Small intestine (tissue), 7 donors: ENCODE measurements at regions not wholly inside any gene's neighbourhood (a gene's known extent, or its start where the extent isn't known, plus 50 kb on each side); places are given as distances from the start of the nearest gene placed in this dataset.

Experiments used
- DNase-seq, 2 donors: peaks; one replicate each; pipeline versions ENCODE4 v3.0.0 to v3.0.0-alpha.2; 2013
- FAIRE-seq: peaks from 2 replicates; lab custom pipeline; 2012; peaks lifted over from hg19 to GRCh38; lab: Jason Lieb, UNC
- H3K27ac ChIP-seq, 3 donors: one replicate each; pipeline ENCODE4 v1.5.1; 2013; ENCODE audit warnings: low read length in 2 of 3, mild to moderate bottlenecking in 2 of 3, control low read depth in 1 of 3, inconsistent platforms in 1 of 3, low read depth in 1 of 3, moderate library complexity in 1 of 3
- H3K27me3 ChIP-seq, 3 donors: one replicate each; pipeline ENCODE4 v1.6.1; 2013; ENCODE audit warnings: low read length in 3 of 3, inconsistent platforms in 1 of 3; ENCODE audit not compliant: control insufficient read depth in 3 of 3, insufficient read depth in 3 of 3
- H3K36me3 ChIP-seq, 3 donors: one replicate each; pipeline ENCODE4 v1.6.1; 2013; ENCODE audit warnings: low read length in 3 of 3, inconsistent platforms in 1 of 3, low read depth in 1 of 3, mild to moderate bottlenecking in 1 of 3, moderate library complexity in 1 of 3; ENCODE audit not compliant: control insufficient read depth in 3 of 3, insufficient read depth in 2 of 3
- H3K4me1 ChIP-seq, 3 donors: one replicate each; pipeline ENCODE4 v1.6.1; 2013; ENCODE audit warnings: low read length in 2 of 3, inconsistent platforms in 1 of 3, low read depth in 1 of 3, mild to moderate bottlenecking in 1 of 3, moderate library complexity in 1 of 3; ENCODE audit not compliant: control insufficient read depth in 3 of 3, insufficient read depth in 2 of 3
- H3K4me3 ChIP-seq, 3 donors: one replicate each; pipeline ENCODE4 v1.5.1; 2013; ENCODE audit warnings: low read length in 3 of 3, control low read depth in 1 of 3, inconsistent platforms in 1 of 3, low read depth in 1 of 3, mild to moderate bottlenecking in 1 of 3, moderate library complexity in 1 of 3
- H3K9me3 ChIP-seq, 2 donors: one replicate each; pipeline ENCODE4 v1.6.1; 2013; ENCODE audit warnings: low read depth in 1 of 2, low read length in 1 of 2; ENCODE audit not compliant: control insufficient read depth in 2 of 2, insufficient read depth in 1 of 2
- WGBS, 3 donors: extraction: QIAGEN DNeasy Blood & Tissue Kit; methylation state at CpG; one replicate each; pipeline ENCODE4 v1.1.7; 2013; 5-methylcytosine and 5-hydroxymethylcytosine counted together
- donor health status: healthy with polysubstance abuse.
- donor health status: control.
- donor health status: control.
- donor health status: Bipolar disorder and iron deficiency.
- donor health status: healthy.

- Histone ChIP-seq H3K36me3 (no peaks in the 10 kb centered on the region), H3K9me3 (no peaks in the 10 kb centered on the region), H3K4me3 (no peak overlapping the region), H3K27me3 (no peaks in the 10 kb centered on the region), H3K27ac (no peak overlapping the region), H3K4me1 (no peaks in the 10 kb centered on the region)
- 50 to 70% (median 60%) methylated on average over 2 of the region's 2 CpGs for WGBS, 3 donors
- FAIRE-seq: no peak
- no peak for DNase-seq
Measured at GRCh38 chr15:46703871-46704637, 1013.3 kb upstream of the SEMA6D start.

- DNase-seq: no peak
- no peak overlapping the region for H3K27ac ChIP-seq
- WGBS, 3 donors: 86 to 95% (median 89%) methylated on average over 1 of the region's 1 CpG
- no peaks in the 10 kb centered on the region for H3K27me3 ChIP-seq
- H3K9me3 ChIP-seq: no peaks in the 10 kb centered on the region
- H3K4me3 ChIP-seq: no peak overlapping the region
- no peaks in the 10 kb centered on the region for H3K36me3 ChIP-seq
- no peaks in the 10 kb centered on the region for H3K4me1 ChIP-seq
- no peak for FAIRE-seq
Measured at GRCh38 chr15:46707452-46707851, 1009.9 kb upstream of the SEMA6D start.

- H3K4me1 ChIP-seq: no peaks in the 10 kb centered on the region
- no peak overlapping the region for H3K27ac ChIP-seq
- 61 to 77% (median 62%) methylated on average over 3 of the region's 3 CpGs for WGBS, 3 donors
- no peak overlapping the region for H3K4me3 ChIP-seq
- no peaks in the 10 kb centered on the region for H3K27me3 ChIP-seq
- H3K9me3 ChIP-seq: no peaks in the 10 kb centered on the region
- no peaks in the 10 kb centered on the region for H3K36me3 ChIP-seq
- no peak for FAIRE-seq
- no peak for DNase-seq
Measured at GRCh38 chr15:46708226-46708625, 1009.1 kb upstream of the SEMA6D start.

DNA sequence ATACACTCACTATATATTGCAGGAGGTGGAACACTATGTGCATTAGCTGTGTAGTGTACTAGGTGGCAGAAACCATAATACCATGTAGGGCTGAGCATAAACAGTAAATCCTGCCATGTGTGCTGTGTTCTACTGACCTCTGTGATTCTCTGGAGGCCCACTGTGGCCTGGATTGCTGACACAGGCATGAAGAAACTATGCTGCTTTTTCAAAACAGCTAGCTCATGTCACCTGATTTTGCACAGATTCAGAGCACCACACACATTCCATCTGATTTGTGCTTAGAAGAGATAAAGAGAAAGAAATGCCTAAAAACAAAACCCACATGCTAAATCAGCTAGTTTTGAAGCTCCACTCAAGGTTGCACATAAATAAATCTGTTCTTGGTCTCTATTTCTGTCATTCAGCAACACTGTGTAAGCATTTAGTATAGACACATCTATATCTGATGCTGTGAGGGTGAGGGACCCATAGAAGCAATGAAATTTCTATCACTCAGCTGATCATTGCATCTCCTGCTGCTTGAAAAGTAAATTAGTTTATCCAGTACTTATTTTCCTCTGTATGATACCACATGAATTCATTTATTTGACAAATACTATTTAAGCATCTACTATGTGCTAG is 1007.7 kb upstream of the SEMA6D start:
- no peak overlapping the region for H3K27ac ChIP-seq
- no peaks in the 10 kb centered on the region for H3K4me1 ChIP-seq
- H3K4me3 ChIP-seq: no peak overlapping the region
- DNase-seq: no peak
- H3K9me3 ChIP-seq: no peaks in the 10 kb centered on the region
- no peaks in the 10 kb centered on the region for H3K27me3 ChIP-seq
- no peaks in the 10 kb centered on the region for H3K36me3 ChIP-seq
- FAIRE-seq: no peak

GRCh38 chr15:46710401-46710960 is 1006.8 kb upstream of the SEMA6D start:
- 64 to 75% (median 74%) methylated on average over 6 of the region's 6 CpGs for WGBS, 3 donors
- no peak overlapping the region for H3K4me3 ChIP-seq
- H3K36me3 ChIP-seq: no peaks in the 10 kb centered on the region
- no peaks in the 10 kb centered on the region for H3K9me3 ChIP-seq
- H3K27ac ChIP-seq: no peak overlapping the region
- no peaks in the 10 kb centered on the region for H3K4me1 ChIP-seq
- FAIRE-seq: no peak
- DNase-seq: no peak
- no peaks in the 10 kb centered on the region for H3K27me3 ChIP-seq

- no peak overlapping the region for H3K4me3 ChIP-seq
- H3K27ac ChIP-seq: no peak overlapping the region
- no peaks in the 10 kb centered on the region for H3K4me1 ChIP-seq
- H3K36me3 ChIP-seq: no peaks in the 10 kb centered on the region
- H3K9me3 ChIP-seq: no peaks in the 10 kb centered on the region
- DNase-seq (no peak), FAIRE-seq (no peak)
- no peaks in the 10 kb centered on the region for H3K27me3 ChIP-seq
- 73 to 79% (median 79%) methylated on average over 2 of the region's 2 CpGs for WGBS, 3 donors
Measured at GRCh38 chr15:46713045-46713444, 1004.3 kb upstream of the SEMA6D start.

DNA sequence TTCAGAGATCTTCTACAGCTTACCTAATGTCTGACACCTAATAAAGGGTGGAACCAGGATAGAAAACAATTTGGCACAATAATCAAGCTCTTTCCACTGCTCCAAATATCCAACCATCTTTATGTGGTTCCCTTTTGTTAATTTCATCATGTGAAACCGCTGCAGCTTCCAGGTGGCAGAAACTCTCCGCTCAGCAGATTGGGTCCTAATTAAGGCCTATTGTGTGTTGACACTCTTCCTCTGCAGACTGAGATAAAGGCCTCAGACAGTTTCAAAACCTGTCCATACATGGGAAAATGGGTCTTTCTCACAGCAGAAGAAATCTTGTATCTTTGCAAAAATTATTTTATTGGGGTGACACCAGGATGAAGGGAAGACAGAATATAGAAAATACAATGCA is 1002.4 kb upstream of the SEMA6D start:
- Histone ChIP-seq H3K4me3 (no peak overlapping the region), H3K9me3 (no peaks in the 10 kb centered on the region), H3K36me3 (no peaks in the 10 kb centered on the region), H3K4me1 (no peaks in the 10 kb centered on the region), H3K27ac (no peak overlapping the region), H3K27me3 (no peaks in the 10 kb centered on the region)
- no peak for DNase-seq
- WGBS, 3 donors: 70 to 74% (median 71%) methylated on average over 2 of the region's 2 CpGs
- FAIRE-seq: no peak

GRCh38 chr15:46723308-46723707 is 994.0 kb upstream of the SEMA6D start:
- H3K27me3 ChIP-seq: no peaks in the 10 kb centered on the region
- no peak overlapping the region for H3K27ac ChIP-seq
- H3K4me3 ChIP-seq: no peak overlapping the region
- H3K36me3 ChIP-seq: no peaks in the 10 kb centered on the region
- DNase-seq (no peak), FAIRE-seq (no peak)
- peaks cover 0 to 2% of the 10 kb centered on the region in 2 donors for H3K9me3 ChIP-seq
- 61 to 85% (median 74%) methylated on average over 2 of the region's 2 CpGs for WGBS, 3 donors
- no peaks in the 10 kb centered on the region for H3K4me1 ChIP-seq
